B cell (primary cell): ENCODE measurements at regions not wholly inside any gene's neighbourhood (a gene's known extent, or its start where the extent isn't known, plus 50 kb on each side); places are given as distances from the start of the nearest gene placed in this dataset.

Experiments used
- ATAC-seq: fragments of 200-7000 bp; cut with Tn5 transposase; one replicate; pipeline ENCODE4 v1.10.0; 2021; ENCODE audit warnings: low read depth, mild to moderate bottlenecking, moderate number of reproducible peaks, moderate library complexity
- CTCF ChIA-PET: fragments of 350-600 bp; sonication (Branson Sonifier 250); formaldehyde crosslinking; loops from one replicate; lab custom pipeline; 2021; ENCODE audit warnings: antibody characterized with exemption, inconsistent platforms; lab: Charles Lee
- POLR2A ChIA-PET: fragments of 350-600 bp; sonication (Branson Sonifier 250); formaldehyde crosslinking; loops from one replicate; lab custom pipeline; 2021; ENCODE audit warnings: antibody characterized with exemption; lab: Charles Lee
- DNase-seq: peaks from one replicate; pipeline ENCODE4 v3.0.0; 2013
- H2AFZ ChIP-seq: 2 replicates; pipeline ENCODE4 v1.6.1; 2012; ENCODE audit warnings: mild to moderate bottlenecking, low read depth, low read length; ENCODE audit not compliant: insufficient read depth, poor library complexity, severe bottlenecking
- H3K27ac ChIP-seq, 2 donors: 1 replicate in 1 of 2; 2 replicates in 1 of 2; pipeline ENCODE4 v1.5.1; 2012 to 2013; ENCODE audit warnings: low read length in 2 of 2, mild to moderate bottlenecking in 2 of 2, moderate library complexity in 1 of 2
- H3K27me3 ChIP-seq, 4 experiments: fragments of 200-600 bp in 1 of 4; sonication (generic) in 1 of 4; replicated peaks in 1 of 4; 1 replicate in 2 of 4; 2 replicates in 2 of 4; pipeline versions ENCODE4 v1.6.1 to v1.7.0; 2013 to 2016; ENCODE audit warnings: low read length in 3 of 4, mild to moderate bottlenecking in 2 of 4, mixed read lengths in 1 of 4, moderate library complexity in 1 of 4; ENCODE audit not compliant: insufficient read depth in 4 of 4, control insufficient read depth in 3 of 4; ENCODE audit errors: control extremely low read depth in 1 of 4
- H3K36me3 ChIP-seq, 2 experiments: replicated peaks in 1 of 2; 1 replicate in 1 of 2; 2 replicates in 1 of 2; pipeline versions ENCODE4 v1.6.1 to v1.7.1; 2013; ENCODE audit warnings: low read length in 1 of 2; ENCODE audit not compliant: insufficient read depth in 2 of 2, control insufficient read depth in 1 of 2; ENCODE audit errors: control extremely low read depth in 1 of 2, extremely low read depth in 1 of 2
- H3K4me1 ChIP-seq, 2 donors: fragments of 200-600 bp in 1 of 2; sonication (generic) in 1 of 2; 1 replicate in 1 of 2; 2 replicates in 1 of 2; pipeline versions ENCODE4 v1.5.1 to v1.6.1; 2013 to 2017; ENCODE audit warnings: low read length in 2 of 2; ENCODE audit not compliant: control insufficient read depth in 2 of 2, insufficient read depth in 2 of 2
- H3K4me2 ChIP-seq: replicated peaks from 2 replicates; pipeline ENCODE3; 2012; ENCODE audit warnings: mild to moderate bottlenecking, low read depth, low read length; ENCODE audit not compliant: poor library complexity, severe bottlenecking
- H3K4me3 ChIP-seq, 5 experiments: fragments of 200-600 bp in 1 of 5; sonication (generic) in 1 of 5; 1 replicate in 3 of 5; 2 replicates in 2 of 5; pipeline versions ENCODE4 v1.5.1 to v1.7.0; 2011 to 2016; ENCODE audit warnings: low read length in 4 of 5, mild to moderate bottlenecking in 4 of 5, low read depth in 2 of 5, control low read depth in 1 of 5, moderate library complexity in 1 of 5; ENCODE audit not compliant: insufficient read depth in 1 of 5; ENCODE audit errors: control extremely low read depth in 1 of 5, extremely low read depth in 1 of 5
- H3K79me2 ChIP-seq: fragments of 200-600 bp; sonication (generic); one replicate; pipeline ENCODE4 v1.6.0; 2016; ENCODE audit warnings: low read length; ENCODE audit not compliant: control insufficient read depth, insufficient read depth
- H3K9ac ChIP-seq: fragments of 200-600 bp; sonication (generic); 2 replicates; pipeline ENCODE4 v1.6.1; 2017; ENCODE audit warnings: mild to moderate bottlenecking, low read length, moderate library complexity
- H3K9me3 ChIP-seq, 3 donors: one replicate each; pipeline versions ENCODE4 v1.6.1 to v1.7.1; 2013; ENCODE audit warnings: low read length in 2 of 3; ENCODE audit not compliant: control insufficient read depth in 2 of 3, insufficient read depth in 1 of 3; ENCODE audit errors: control extremely low read depth in 1 of 3
- H4K20me1 ChIP-seq: 2 replicates; pipeline ENCODE4 v1.6.0; 2012; ENCODE audit warnings: mild to moderate bottlenecking, low read length; ENCODE audit not compliant: insufficient read depth, control insufficient read depth, poor library complexity, severe bottlenecking
- H3K27ac Mint-ChIP-seq: one replicate; pipeline ENCODE4 v1.8.0; 2021; ENCODE audit warnings: mixed read lengths
- H3K27me3 Mint-ChIP-seq: one replicate; pipeline ENCODE4 v1.8.0; 2021; ENCODE audit warnings: mixed read lengths
- H3K4me1 Mint-ChIP-seq: one replicate; pipeline ENCODE4 v1.8.0; 2021; ENCODE audit warnings: mixed read lengths
- H3K4me3 Mint-ChIP-seq: one replicate; pipeline ENCODE4 v1.8.0; 2021; ENCODE audit warnings: mixed read lengths
- H3K9me3 Mint-ChIP-seq: one replicate; pipeline ENCODE4 v1.8.0; 2022; ENCODE audit warnings: mixed read lengths; ENCODE audit not compliant: insufficient read depth
- CTCF ChIP-seq: fragments of 200-600 bp; IDR thresholded peaks from one replicate; pipeline ENCODE4 v1.8.0; 2022; ENCODE audit warnings: antibody characterized with exemption, mild to moderate bottlenecking
- EZH2 ChIP-seq: IDR thresholded peaks from 2 replicates; pipeline ENCODE4 v1.6.1; 2012; ENCODE audit warnings: borderline replicate concordance, low read depth, mild to moderate bottlenecking, moderate library complexity, low read length; ENCODE audit not compliant: insufficient read depth, poor library complexity, severe bottlenecking
- WGBS: methylation state at CpG from one replicate; pipeline ENCODE4 v1.1.5; 2013; ENCODE audit warnings: missing lambda C conversion rate; ENCODE audit not compliant: insufficient coverage; 5-methylcytosine and 5-hydroxymethylcytosine counted together
- intact Hi-C: fragments of 100-400 bp; cut with micrococcal nuclease; formaldehyde crosslinking; loops from one replicate; pipeline ENCODE4 v1.10.0; 2022

GRCh38 chr2:138201286-138201685 lies 237.0 kb downstream of the HNMT start:
- Mint-ChIP-seq H3K27me3 (no peaks in the 10 kb centered on the region), H3K27ac (no peak overlapping the region), H3K9me3 (peaks cover 6% of the 10 kb centered on the region), H3K4me1 (no peaks in the 10 kb centered on the region), H3K4me3 (no peak overlapping the region)
- H3K4me3 ChIP-seq, result no peak overlapping the region
- no peaks in the 10 kb centered on the region for H3K4me1 ChIP-seq
- H3K36me3 ChIP-seq, result no peaks in the 10 kb centered on the region
- H3K27ac ChIP-seq, result no peak overlapping the region
- no peak for DNase-seq
- peaks cover 0 to 3% (median 0%) of the 10 kb centered on the region in 3 donors for H3K9me3 ChIP-seq
- WGBS, result 100% methylated on average over 2 of the region's 2 CpGs
- H2AFZ ChIP-seq, result no peak overlapping the region
- H4K20me1 ChIP-seq, result no peaks in the 10 kb centered on the region
- no peaks in the 10 kb centered on the region for H3K27me3 ChIP-seq
- H3K4me2 ChIP-seq, result no peak overlapping the region
- H3K79me2 ChIP-seq, result no peaks in the 10 kb centered on the region
- ChIA-PET POLR2A (no interaction called here), CTCF (no interaction called here)
- no peak for ATAC-seq
- intact Hi-C loops, result no loop called here
- TF ChIP-seq CTCF (no peak), EZH2 (no peak)
- H3K9ac ChIP-seq, result no peak overlapping the region

- TF ChIP-seq CTCF (no peak), EZH2 (no peak)
- H3K36me3 ChIP-seq, result no peaks in the 10 kb centered on the region
- H3K9ac ChIP-seq, result no peak overlapping the region
- H2AFZ ChIP-seq, result no peak overlapping the region
- H3K4me2 ChIP-seq, result no peak overlapping the region
- no peaks in the 10 kb centered on the region for H3K27me3 ChIP-seq
- ChIA-PET CTCF (no interaction called here), POLR2A (no interaction called here)
- Mint-ChIP-seq H3K9me3 (peaks cover 6% of the 10 kb centered on the region), H3K4me1 (no peaks in the 10 kb centered on the region), H3K27me3 (no peaks in the 10 kb centered on the region), H3K27ac (no peak overlapping the region), H3K4me3 (no peak overlapping the region)
- H3K4me1 ChIP-seq, result no peaks in the 10 kb centered on the region
- no peak for DNase-seq
- H3K79me2 ChIP-seq, result no peaks in the 10 kb centered on the region
- ATAC-seq, result no peak
- H4K20me1 ChIP-seq, result no peaks in the 10 kb centered on the region
- no peak overlapping the region for H3K4me3 ChIP-seq
- peaks cover 0 to 3% (median 0%) of the 10 kb centered on the region in 3 donors for H3K9me3 ChIP-seq
- intact Hi-C loops, result no loop called here
- no peak overlapping the region for H3K27ac ChIP-seq
- no CpG with 5 or more reads among the region's 1 CpG for WGBS
Observed at GRCh38 chr2:138202762-138203161, 238.5 kb downstream of the HNMT start.
